Upper lobe of right lung (tissue), 1 donor: ENCODE measurements at regions not wholly inside any gene's neighbourhood (a gene's known extent, or its start where the extent isn't known, plus 50 kb on each side); places are given as distances from the start of the nearest gene placed in this dataset.
A peak's percentile ranks its signal among the peaks of the same experiment; 100 is the strongest.

Experiments
- ATAC-seq: fragments of 200-7000 bp; cut with Tn5 transposase; one replicate; pipeline ENCODE4 v1.9.1; 2020; ENCODE audit warnings: mild to moderate bottlenecking, moderate library complexity
- DNase-seq: peaks from one replicate; pipeline ENCODE4 v3.0.0-alpha.2; 2020
- H3K27ac ChIP-seq: fragments of 200-600 bp; one replicate; pipeline ENCODE4 v1.8.0; 2022
- H3K27me3 ChIP-seq: fragments of 200-600 bp; one replicate; pipeline ENCODE4 v1.8.0; 2022; ENCODE audit warnings: mild to moderate bottlenecking
- H3K36me3 ChIP-seq: fragments of 200-600 bp; one replicate; pipeline ENCODE4 v1.8.0; 2022
- H3K4me1 ChIP-seq: fragments of 200-600 bp; one replicate; pipeline ENCODE4 v1.8.0; 2022
- H3K4me3 ChIP-seq: fragments of 200-600 bp; one replicate; pipeline ENCODE4 v1.8.0; 2022; ENCODE audit warnings: mild to moderate bottlenecking
- H3K9me3 ChIP-seq: fragments of 200-600 bp; one replicate; pipeline ENCODE4 v1.8.0; 2022
- CTCF ChIP-seq: fragments of 200-600 bp; IDR thresholded peaks from one replicate; pipeline ENCODE4 v1.8.0; 2022; ENCODE audit warnings: antibody characterized with exemption
- intact Hi-C: fragments of 100-400 bp; cut with DNase I; formaldehyde crosslinking; loops from one replicate; pipeline ENCODE4 v1.11.0; 2022
- donor health status: DM: no; HTN: yes; CAD: no; lungs with severe emphysema.

- Histone ChIP-seq H3K27ac (no peak overlapping the region), H3K4me3 (no peak overlapping the region), H3K27me3 (no peaks in the 10 kb centered on the region), H3K9me3 (no peaks in the 10 kb centered on the region), H3K36me3 (no peaks in the 10 kb centered on the region), H3K4me1 (no peaks in the 10 kb centered on the region)
- DNase-seq (no peak), ATAC-seq (no peak)
- intact Hi-C loops, result no loop called here
- no peak for TF ChIP-seq CTCF
Measured at GRCh38 chrX:139196890-139197289, 333.6 kb upstream of the F9 start.

GRCh38 chrX:139194571-139195280 is 335.8 kb upstream of the F9 start:
- Histone ChIP-seq H3K4me1 (no peaks in the 10 kb centered on the region), H3K27ac (no peak overlapping the region), H3K4me3 (peak overlapping the region; percentile 32), H3K36me3 (no peaks in the 10 kb centered on the region), H3K9me3 (no peaks in the 10 kb centered on the region), H3K27me3 (no peaks in the 10 kb centered on the region)
- intact Hi-C loops, result no loop called here
- no peak for TF ChIP-seq CTCF
- peak; percentile 76 for DNase-seq
- peak; percentile 93 for ATAC-seq

DNA sequence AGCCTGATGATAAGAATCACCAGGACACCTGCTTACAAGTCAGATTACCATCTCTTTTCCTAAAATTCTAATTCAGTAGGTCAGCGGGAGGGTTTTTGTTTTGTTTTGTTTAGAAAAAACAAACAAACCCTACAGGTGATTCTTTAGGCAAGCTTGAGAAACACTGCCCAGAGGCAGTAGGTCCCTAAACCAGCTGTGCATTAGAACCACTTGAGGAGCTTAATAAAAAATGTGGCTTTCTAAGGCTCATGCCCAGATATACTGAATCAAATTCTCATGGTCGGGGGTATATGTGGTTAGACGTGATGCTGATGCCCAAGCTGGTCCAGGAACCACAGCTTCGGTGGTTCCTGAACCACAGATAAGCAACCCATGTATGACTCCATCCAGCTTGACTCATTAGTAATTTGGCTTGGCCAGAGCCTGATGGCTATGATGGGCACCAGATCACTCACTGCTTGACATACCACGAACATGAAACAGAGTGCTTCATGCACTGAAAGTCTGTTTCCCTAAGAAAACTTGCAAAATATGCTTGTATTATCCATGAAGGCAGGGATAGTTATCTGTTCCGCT is 338.1 kb upstream of the F9 start:
- ATAC-seq (no peak), DNase-seq (no peak)
- TF ChIP-seq CTCF, result no peak
- Histone ChIP-seq H3K36me3 (no peaks in the 10 kb centered on the region), H3K4me1 (no peaks in the 10 kb centered on the region), H3K4me3 (no peak overlapping the region), H3K27me3 (no peaks in the 10 kb centered on the region), H3K27ac (no peak overlapping the region), H3K9me3 (no peaks in the 10 kb centered on the region)
- intact Hi-C loops, result no loop called here

- Histone ChIP-seq H3K36me3 (no peaks in the 10 kb centered on the region), H3K4me3 (no peak overlapping the region), H3K9me3 (no peaks in the 10 kb centered on the region), H3K27me3 (no peaks in the 10 kb centered on the region), H3K27ac (no peak overlapping the region), H3K4me1 (no peaks in the 10 kb centered on the region)
- no peak for DNase-seq
- intact Hi-C loops, result no loop called here
- no peak for TF ChIP-seq CTCF
- no peak for ATAC-seq
Measured at GRCh38 chrX:139191746-139192385, 338.7 kb upstream of the F9 start.

DNA sequence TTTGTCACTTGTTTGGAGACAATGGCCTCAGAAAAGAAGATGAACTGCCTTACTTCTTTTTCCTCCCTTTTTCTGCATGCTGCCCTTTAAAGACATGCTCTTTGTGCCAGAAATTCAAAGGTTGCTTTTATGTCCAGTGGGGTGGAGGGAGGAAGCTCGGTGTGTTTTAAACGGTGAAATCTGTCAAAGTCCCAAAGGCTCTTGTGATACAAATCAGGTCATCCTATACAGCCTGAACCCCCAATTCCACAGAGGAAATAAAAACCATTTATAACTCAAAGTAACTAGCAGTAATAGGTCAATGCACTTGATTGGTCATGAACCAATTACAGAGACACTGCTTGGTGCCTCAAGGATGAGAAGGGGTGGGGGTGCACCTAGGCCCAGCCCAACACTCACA is 339.3 kb upstream of the F9 start:
- intact Hi-C loops, result no loop called here
- H3K36me3 ChIP-seq, result no peaks in the 10 kb centered on the region
- H3K4me3 ChIP-seq, result no peak overlapping the region
- no peak for TF ChIP-seq CTCF
- no peaks in the 10 kb centered on the region for H3K4me1 ChIP-seq
- H3K27me3 ChIP-seq, result no peaks in the 10 kb centered on the region
- DNase-seq (no peak), ATAC-seq (no peak)
- no peaks in the 10 kb centered on the region for H3K9me3 ChIP-seq
- no peak overlapping the region for H3K27ac ChIP-seq
